K562 (cell line): ENCODE measurements at regions not wholly inside any gene's neighbourhood (a gene's known extent, or its start where the extent isn't known, plus 50 kb on each side); places are given as distances from the start of the nearest gene placed in this dataset.

Source experiments
- ATAC-seq: fragments of 200-7000 bp; cut with Tn5 transposase; 3 replicates; pipeline ENCODE4 v1.9.1; 2020; ENCODE audit warnings: moderate library complexity
- BruUV-seq: library from RNA; stranded (reverse); fragments of 400-500 nt; replicated peaks from 2 replicates; lab custom pipeline; 2021; lab: Mats Ljungman, UMichigan
- CTCF ChIA-PET: fragments of 300-600 bp; formaldehyde crosslinking; extraction: SDS; loops from one replicate; lab custom pipeline; 2021; ENCODE audit warnings: low intra/inter-chr PET ratio; lab: Yijun Ruan, JAX
- POLR2A ChIA-PET: fragments of 300-600, 350-650 bp; sonication (Branson Sonifier 250); formaldehyde crosslinking; extraction: SDS; loops from one replicate; lab custom pipeline; 2021; ENCODE audit warnings: antibody characterized with exemption, inconsistent platforms; lab: Yijun Ruan, JAX
- DNase-seq, 4 experiments: peaks; one replicate each; pipeline versions ENCODE4 v3.0.0 to v3.0.0-alpha.2; 2011 to 2018; ENCODE audit warnings: low spot score in 3 of 4, mixed read lengths in 3 of 4; ENCODE audit errors: extremely low read depth in 1 of 4
- FAIRE-seq: peaks from 2 replicates; lab custom pipeline; 2011; peaks lifted over from hg19 to GRCh38; lab: Jason Lieb, UNC
- H2AFZ ChIP-seq: 2 replicates; pipeline ENCODE4 v1.6.0; 2011; ENCODE audit warnings: low read depth, low read length, control low read depth, inconsistent platforms
- H3K27ac ChIP-seq: fragments of 200-600 bp; 3 replicates; pipeline ENCODE4 v1.8.0; 2011; ENCODE audit warnings: low read depth, mild to moderate bottlenecking, control low read depth, inconsistent platforms, low read length, moderate library complexity, mixed read lengths; ENCODE audit errors: extremely low read depth
- H3K27me3 ChIP-seq, 2 experiments: fragments of 300-600 bp in 1 of 2; 2 replicates in 1 of 2; 3 replicates in 1 of 2; pipeline versions ENCODE4 v1.6.0 to v1.8.0; 2011; ENCODE audit warnings: inconsistent platforms in 2 of 2, low read length in 2 of 2, mild to moderate bottlenecking in 1 of 2, mixed read lengths in 1 of 2, moderate library complexity in 1 of 2; ENCODE audit not compliant: control insufficient read depth in 2 of 2, insufficient read depth in 2 of 2
- H3K36me3 ChIP-seq: fragments of 300-600 bp; 3 replicates; pipeline ENCODE4 v1.8.0; 2011; ENCODE audit warnings: mild to moderate bottlenecking, low read length, inconsistent platforms; ENCODE audit not compliant: control insufficient read depth, insufficient read depth
- H3K4me1 ChIP-seq, 2 experiments: fragments of 200-600 bp in 1 of 2; replicated peaks in 1 of 2; 2 replicates in 1 of 2; 3 replicates in 1 of 2; pipeline versions ENCODE4 v1.5.1 to v1.8.0; 2011; ENCODE audit warnings: inconsistent platforms in 2 of 2, low read length in 2 of 2, mild to moderate bottlenecking in 1 of 2, mixed read lengths in 1 of 2, moderate library complexity in 1 of 2; ENCODE audit not compliant: control insufficient read depth in 2 of 2, insufficient read depth in 2 of 2
- H3K4me2 ChIP-seq: 2 replicates; pipeline ENCODE4 v1.6.1; 2011; ENCODE audit warnings: low read length, control low read depth, inconsistent platforms, mixed read lengths; ENCODE audit not compliant: insufficient read depth
- H3K4me3 ChIP-seq: fragments of 200-600 bp; sonication (generic), shearing (Covaris generic); 2 replicates; pipeline ENCODE4 v1.5.1; 2016; ENCODE audit warnings: control low read depth, inconsistent platforms
- H3K79me2 ChIP-seq: fragments of 200-600 bp; 3 replicates; pipeline ENCODE4 v1.8.0; 2011; ENCODE audit warnings: low read length, inconsistent platforms; ENCODE audit not compliant: control insufficient read depth, insufficient read depth
- H3K9ac ChIP-seq, 2 experiments: 2 replicates each; pipeline versions ENCODE4 v1.6.0 to v1.6.1; 2011; ENCODE audit warnings: low read depth in 2 of 2, low read length in 2 of 2, control low read depth in 1 of 2, inconsistent platforms in 1 of 2, mild to moderate bottlenecking in 1 of 2, mixed read lengths in 1 of 2; ENCODE audit not compliant: insufficient read depth in 1 of 2
- H3K9me1 ChIP-seq: one replicate; pipeline ENCODE4 v1.6.0; 2011; ENCODE audit warnings: inconsistent platforms, mild to moderate bottlenecking, low read length, moderate library complexity; ENCODE audit not compliant: control insufficient read depth, insufficient read depth
- H3K9me3 ChIP-seq: replicated peaks from 2 replicates; pipeline ENCODE4 v1.5.1; 2011; ENCODE audit warnings: low read depth, low read length, inconsistent platforms; ENCODE audit not compliant: control insufficient read depth, insufficient read depth
- H4K20me1 ChIP-seq: replicated peaks from 2 replicates; pipeline ENCODE4 v1.6.1; 2011; ENCODE audit warnings: low read length, inconsistent platforms, mixed read lengths; ENCODE audit not compliant: control insufficient read depth, insufficient read depth
- MYC ChIP-seq, 2 experiments: fragments of 250-450 bp in 1 of 2; sonication (Bioruptor Pico) in 1 of 2; IDR thresholded peaks; 2 replicates each; pipeline versions ENCODE4 v1.5.1 to v1.6.1; 2012 to 2021; ENCODE audit warnings: low read depth in 2 of 2, borderline replicate concordance in 1 of 2, improper control_type of control experiment in 1 of 2, low read length in 1 of 2, mild to moderate bottlenecking in 1 of 2, moderate library complexity in 1 of 2
- PRDM10 ChIP-seq: fragments of 450-650 bp; IDR thresholded peaks from 2 replicates; pipeline ENCODE4 v1.6.1; 2018; ENCODE audit not compliant: partially characterized antibody
- SP1 ChIP-seq: sonication (generic); formaldehyde crosslinking; IDR thresholded peaks from 2 replicates; pipeline ENCODE4 v1.8.1; 2022; ENCODE audit warnings: mild to moderate bottlenecking, missing genetic modification reagents
- USF1 ChIP-seq: sonication (generic); formaldehyde crosslinking; IDR thresholded peaks from 2 replicates; pipeline ENCODE4 v1.9.0; 2022; ENCODE audit warnings: mild to moderate bottlenecking, missing genetic modification reagents
- ZNF668 ChIP-seq: fragments of 250-450 bp; sonication (Bioruptor Pico); IDR thresholded peaks from 2 replicates; pipeline ENCODE4 v1.8.0; 2022; ENCODE audit warnings: mild to moderate bottlenecking, inconsistent platforms
- WGBS: fragments of 100-300 bp; shearing (Covaris generic); methylation state at CpG from one replicate; pipeline ENCODE4 v1.1.6; 2016; ENCODE audit warnings: low coverage, mixed read lengths; ENCODE audit not compliant: insufficient coverage; ENCODE audit errors: missing lambda C conversion rate; 5-methylcytosine and 5-hydroxymethylcytosine counted together
- in situ Hi-C: fragments of 300-500 bp; cut with MboI; formaldehyde crosslinking; loops from 4 replicates; pipeline ENCODE4 v1.15.0; 2018; ENCODE audit warnings: inconsistent platforms, mixed read lengths
- intact Hi-C: fragments of 100-400 bp; cut with micrococcal nuclease; formaldehyde crosslinking; loops from 2 replicates; pipeline ENCODE4 v1.14.2; 2022

- Histone ChIP-seq H3K9ac (no peak overlapping the region), H3K9me1 (no peaks in the 10 kb centered on the region), H4K20me1 (no peaks in the 10 kb centered on the region), H3K4me1 (no peaks in the 10 kb centered on the region), H3K27ac (no peak overlapping the region), H2AFZ (no peak overlapping the region), H3K4me2 (no peak overlapping the region), H3K4me3 (no peak overlapping the region), H3K79me2 (no peaks in the 10 kb centered on the region), H3K36me3 (no peaks in the 10 kb centered on the region), H3K27me3 (no peaks in the 10 kb centered on the region), H3K9me3 (no peaks in the 10 kb centered on the region)
- BruUV-seq = no TSS peak
- ChIA-PET POLR2A (no interaction called here), CTCF (no interaction called here)
- in situ Hi-C loops (no loop called here), intact Hi-C loops (no loop called here)
- no peak for ATAC-seq
- FAIRE-seq = no peak
- WGBS = 0% methylated on average over 1 of the region's 1 CpG
- DNase-seq = no peak
- TF ChIP-seq SP1 (CRISPR knock-in tag) (no peak), ZNF668 (CRISPR knock-in tag) (no peak), MYC (IDR thresholded peaks at IDR 0.05; ENCODE audit: low read depth, low read length) (no peak), MYC (CRISPR knock-in tag; IDR thresholded peaks at IDR 0.05; ENCODE audit: borderline replicate concordance, low read depth) (no peak), PRDM10 (no peak), USF1 (CRISPR knock-in tag) (no peak)
These were observed 2211.8 kb downstream of the LRRC4C start for GRCh38 chr11:39247570-39248137.
